ENCODE measurements at regions not wholly inside any gene's neighbourhood (a gene's known extent, or its start where the extent isn't known, plus 50 kb on each side); places are given as distances from the start of the nearest gene placed in this dataset.

DNA sequence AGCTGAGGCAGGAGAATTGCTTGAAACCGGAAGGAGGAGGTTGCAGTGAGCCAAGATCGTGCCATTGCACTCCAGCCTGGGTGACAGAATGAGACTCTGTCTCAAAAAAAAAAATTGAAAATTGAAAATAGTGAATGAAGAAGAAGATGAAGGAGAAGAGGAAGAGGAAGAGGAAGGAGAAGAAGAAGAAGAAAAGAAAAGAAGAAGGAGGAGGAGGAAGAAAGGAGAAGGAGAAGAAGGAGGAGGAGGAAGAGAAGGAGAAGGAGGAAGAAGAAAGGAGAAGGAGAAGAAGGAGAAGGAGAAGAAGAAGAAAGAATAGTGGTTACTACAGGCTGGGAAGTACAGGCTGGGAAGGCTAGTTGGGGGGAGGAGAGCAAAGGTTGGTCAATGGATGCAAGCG lies 124.3 kb upstream of the CPSF6 start:
- TF ChIP-seq, protein P1, sequence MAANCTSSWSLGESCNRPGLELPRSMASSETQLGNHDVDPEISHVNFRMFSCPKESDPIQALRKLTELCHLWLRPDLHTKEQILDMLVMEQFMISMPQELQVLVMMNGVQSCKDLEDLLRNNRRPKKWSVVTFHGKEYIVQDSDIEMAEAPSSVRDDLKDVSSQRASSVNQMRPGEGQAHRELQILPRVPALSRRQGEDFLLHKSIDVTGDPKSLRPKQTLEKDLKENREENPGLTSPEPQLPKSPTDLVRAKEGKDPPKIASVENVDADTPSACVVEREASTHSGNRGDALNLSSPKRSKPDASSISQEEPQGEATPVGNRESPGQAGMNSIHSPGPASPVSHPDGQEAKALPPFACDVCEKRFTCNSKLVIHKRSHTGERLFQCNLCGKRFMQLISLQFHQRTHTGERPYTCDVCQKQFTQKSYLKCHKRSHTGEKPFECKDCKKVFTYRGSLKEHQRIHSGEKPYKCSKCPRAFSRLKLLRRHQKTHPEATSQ (tag by site-specific recombination; IDR thresholded peaks at IDR 0.05), result no peak
- TF ChIP-seq FEZF1 (tag by site-specific recombination; IDR thresholded peaks at IDR 0.05), result no peak
- no peak for TF ChIP-seq ZNF140 (tag by site-specific recombination; IDR thresholded peaks at IDR 0.05)
- no peak for TF ChIP-seq ZNF274 (IDR thresholded peaks at IDR 0.05; ENCODE audit: low read length)
- no peak for TF ChIP-seq ZNF274 (tag by site-specific recombination; IDR thresholded peaks at IDR 0.05; ENCODE audit: borderline replicate concordance)
- TF ChIP-seq ZNF610 (tag by site-specific recombination; IDR thresholded peaks at IDR 0.05; ENCODE audit: borderline replicate concordance), result no peak
- TF ChIP-seq REPIN1 (tag by site-specific recombination; IDR thresholded peaks at IDR 0.05; ENCODE audit: low read depth), result no peak
- no peak for TF ChIP-seq ZXDB (tag by site-specific recombination; IDR thresholded peaks at IDR 0.05)
- TF ChIP-seq SCRT2 (tag by site-specific recombination; IDR thresholded peaks at IDR 0.05), result no peak

All from HEK293 (cell line).